SK-N-SH (cell line): ENCODE measurements at regions not wholly inside any gene's neighbourhood (a gene's known extent, or its start where the extent isn't known, plus 50 kb on each side); places are given as distances from the start of the nearest gene placed in this dataset.

ENCODE experiments used
- CTCF ChIA-PET: fragments of 300-600, 350-600 bp; formaldehyde crosslinking; extraction: SDS; loops from one replicate; lab custom pipeline; 2021; lab: Yijun Ruan, JAX
- POLR2A ChIA-PET: fragments of 350-600 bp; sonication (Branson Sonifier 250); formaldehyde crosslinking; extraction: SDS; loops from one replicate; lab custom pipeline; 2020; ENCODE audit warnings: antibody characterized with exemption, inconsistent platforms; lab: Yijun Ruan, JAX
- DNase-seq: peaks from one replicate; pipeline ENCODE4 v3.0.0; 2012
- H2AFZ ChIP-seq: fragments of 200-600 bp; sonication (generic); 2 replicates; pipeline ENCODE4 v1.8.1; 2016; ENCODE audit warnings: antibody characterized with exemption, mild to moderate bottlenecking, low read depth
- H3F3A ChIP-seq: fragments of 200-600 bp; sonication (generic); replicated peaks from 2 replicates; pipeline ENCODE3; 2016; ENCODE audit warnings: antibody characterized with exemption, mild to moderate bottlenecking; ENCODE audit not compliant: insufficient read depth
- H3K27ac ChIP-seq, 2 experiments: fragments of 200-500 bp in 1 of 2; fragments of 200-600 bp in 1 of 2; sonication (Bioruptor generic) in 1 of 2; sonication (generic), shearing (Covaris generic) in 1 of 2; 2 replicates each; pipeline versions ENCODE4 v1.5.1 to v1.6.1; 2014 to 2016; ENCODE audit warnings: low read depth in 2 of 2, inconsistent platforms in 1 of 2, low read length in 1 of 2, mild to moderate bottlenecking in 1 of 2, mixed read lengths in 1 of 2
- H3K27me3 ChIP-seq: fragments of 200-600 bp; sonication (generic), shearing (Covaris generic); 2 replicates; pipeline ENCODE4 v1.6.1; 2016; ENCODE audit warnings: mixed run types; ENCODE audit not compliant: insufficient read depth
- H3K36me3 ChIP-seq, 2 experiments: fragments of 200-500 bp in 1 of 2; fragments of 200-600 bp in 1 of 2; sonication (Bioruptor generic) in 1 of 2; sonication (generic) in 1 of 2; replicated peaks in 1 of 2; 2 replicates each; pipeline versions ENCODE3 to v1.5.1; 2014 to 2016; ENCODE audit warnings: low read length in 1 of 2, mild to moderate bottlenecking in 1 of 2; ENCODE audit not compliant: insufficient read depth in 2 of 2, control insufficient read depth in 1 of 2
- H3K4me1 ChIP-seq, 2 experiments: fragments of 200-500 bp in 1 of 2; fragments of 200-600 bp in 1 of 2; sonication (Bioruptor generic) in 1 of 2; sonication (generic), shearing (Covaris generic) in 1 of 2; 2 replicates each; pipeline versions ENCODE4 v1.5.1 to v1.6.1; 2014 to 2016; ENCODE audit warnings: low read depth in 1 of 2, low read length in 1 of 2, mixed run types in 1 of 2; ENCODE audit not compliant: insufficient read depth in 2 of 2, control insufficient read depth in 1 of 2
- H3K4me2 ChIP-seq: fragments of 200-600 bp; sonication (generic), shearing (Covaris generic); 2 replicates; pipeline ENCODE4 v1.6.1; 2017; ENCODE audit warnings: mixed run types
- H3K4me3 ChIP-seq, 2 experiments: fragments of 200-500 bp in 1 of 2; fragments of 200-600 bp in 1 of 2; sonication (Bioruptor generic) in 1 of 2; sonication (generic), shearing (Covaris generic) in 1 of 2; 2 replicates each; pipeline versions ENCODE4 v1.5.1 to v1.8.1; 2014 to 2016; ENCODE audit warnings: low read depth in 2 of 2, inconsistent platforms in 1 of 2, low read length in 1 of 2, mild to moderate bottlenecking in 1 of 2, mixed read lengths in 1 of 2, moderate library complexity in 1 of 2
- H3K79me2 ChIP-seq: fragments of 200-600 bp; sonication (generic); 2 replicates; pipeline ENCODE4 v1.8.1; 2017; ENCODE audit warnings: mild to moderate bottlenecking; ENCODE audit not compliant: insufficient read depth
- H3K9ac ChIP-seq: fragments of 200-600 bp; sonication (generic); 2 replicates; pipeline ENCODE4 v1.6.1; 2017; ENCODE audit warnings: mixed run types
- H3K9me2 ChIP-seq: fragments of 200-600 bp; sonication (generic); 2 replicates; pipeline ENCODE4 v1.6.1; 2017; ENCODE audit warnings: mixed run types
- H3K9me3 ChIP-seq: fragments of 200-600 bp; sonication (generic); 2 replicates; pipeline ENCODE4 v1.6.1; 2017; ENCODE audit warnings: mixed run types, mild to moderate bottlenecking, moderate library complexity
- H4K20me1 ChIP-seq: fragments of 200-600 bp; sonication (generic); 2 replicates; pipeline ENCODE4 v1.6.1; 2017; ENCODE audit warnings: mild to moderate bottlenecking, mixed run types; ENCODE audit not compliant: insufficient read depth
- ELF1 ChIP-seq: IDR thresholded peaks from 2 replicates; pipeline ENCODE4 v1.4.0; 2012
- EP300 ChIP-seq, 2 experiments: IDR thresholded peaks; 2 replicates each; pipeline versions ENCODE4 v1.4.0 to v1.6.1; 2012; ENCODE audit warnings: borderline replicate concordance in 1 of 2, low read depth in 1 of 2, low read length in 1 of 2
- EZH2phosphoT487 ChIP-seq: fragments of 200-600 bp; sonication (generic); IDR thresholded peaks from 2 replicates; pipeline ENCODE4 v1.6.1; 2017; ENCODE audit warnings: low read depth, mixed run types, mild to moderate bottlenecking, antibody characterized with exemption, moderate library complexity, borderline replicate concordance
- FOSL2 ChIP-seq: IDR thresholded peaks from 2 replicates; pipeline ENCODE4 v1.4.0; 2012; ENCODE audit warnings: low read depth, mild to moderate bottlenecking, moderate library complexity, borderline replicate concordance
- GATA2 ChIP-seq: sonication (generic); formaldehyde crosslinking; IDR thresholded peaks from 2 replicates; pipeline ENCODE4 v1.5.0; 2020; ENCODE audit warnings: mild to moderate bottlenecking, missing genetic modification reagents
- MAX ChIP-seq: IDR thresholded peaks from 2 replicates; pipeline ENCODE4 v1.4.0; 2012; ENCODE audit warnings: low read depth
- MEF2A ChIP-seq: IDR thresholded peaks from 2 replicates; pipeline ENCODE4 v1.4.0; 2012; ENCODE audit warnings: low read depth, borderline replicate concordance
- NRF1 ChIP-seq: IDR thresholded peaks from 2 replicates; pipeline ENCODE4 v1.6.1; 2012; ENCODE audit warnings: low read depth, mild to moderate bottlenecking, low read length
- POLR2AphosphoS5 ChIP-seq: IDR thresholded peaks from 2 replicates; pipeline ENCODE4 v1.6.1; 2012; ENCODE audit warnings: low read depth, low read length
- RAD21 ChIP-seq: IDR thresholded peaks from 2 replicates; pipeline ENCODE4 v1.6.1; 2012; ENCODE audit warnings: mild to moderate bottlenecking, low read length
- RFX5 ChIP-seq: IDR thresholded peaks from 2 replicates; pipeline ENCODE4 v1.6.1; 2012; ENCODE audit warnings: mild to moderate bottlenecking, improper control_type of control experiment, low read length
- TCF12 ChIP-seq: IDR thresholded peaks from 2 replicates; pipeline ENCODE4 v1.4.0; 2012
- WGBS: methylation state at CpG from one replicate; pipeline ENCODE4 v1.1.6; 2017; ENCODE audit warnings: low lambda C conversion rate; 5-methylcytosine and 5-hydroxymethylcytosine counted together

- H3K9me2 ChIP-seq, result peaks cover 15% of the 10 kb centered on the region
- no peaks in the 10 kb centered on the region for H3K79me2 ChIP-seq
- H3K4me1 ChIP-seq, result no peaks in the 10 kb centered on the region
- H2AFZ ChIP-seq, result no peak overlapping the region
- H3K27ac ChIP-seq, result no peak overlapping the region
- H3K27me3 ChIP-seq, result no peaks in the 10 kb centered on the region
- CTCF ChIA-PET, result no interaction called here
- H4K20me1 ChIP-seq, result no peaks in the 10 kb centered on the region
- POLR2A ChIA-PET, result no interaction called here
- H3K36me3 ChIP-seq, result peaks cover 0 to 3% of the 10 kb centered on the region in 2 experiments
- no peak for DNase-seq
- no peak overlapping the region for H3K4me2 ChIP-seq
- TF ChIP-seq RFX5 (no peak), NRF1 (no peak)
- TF ChIP-seq, all 33 proteins: peak for 0
- no peak overlapping the region for H3K9ac ChIP-seq
- WGBS, result 2% methylated on average over 2 of the region's 2 CpGs
- no peaks in the 10 kb centered on the region for H3F3A ChIP-seq
- H3K4me3 ChIP-seq, result no peak overlapping the region
- H3K9me3 ChIP-seq, result peaks cover 20% of the 10 kb centered on the region
Measured at GRCh38 chr7:51827631-51828030, 511.0 kb upstream of the COBL start.

GRCh38 chr7:51824050-51824449, 507.4 kb upstream of the COBL start:
- H3K36me3 ChIP-seq, result no peaks in the 10 kb centered on the region
- no peak overlapping the region for H3K4me2 ChIP-seq
- no peaks in the 10 kb centered on the region; the same call in 1 of the 2 replicates for H3K9me3 ChIP-seq
- H3F3A ChIP-seq, result no peaks in the 10 kb centered on the region
- no peaks in the 10 kb centered on the region for H3K79me2 ChIP-seq
- no peak for TF ChIP-seq GATA2 (CRISPR knock-in tag)
- TF ChIP-seq MEF2A, result no peak
- no peak for TF ChIP-seq FOSL2
- TF ChIP-seq TCF12, result no peak
- H3K9me2 ChIP-seq, result peaks cover 6% of the 10 kb centered on the region; the same call in 1 of the 2 replicates
- ChIA-PET CTCF (no interaction called here), POLR2A (no interaction called here)
- 33% methylated on average over 7 of the region's 7 CpGs for WGBS
- H3K27me3 ChIP-seq, result no peaks in the 10 kb centered on the region
- no peak overlapping the region for H2AFZ ChIP-seq
- no peak for DNase-seq
- H3K9ac ChIP-seq, result no peak overlapping the region
- no peaks in the 10 kb centered on the region for H4K20me1 ChIP-seq
- H3K4me3 ChIP-seq, result no peak overlapping the region
- no peak overlapping the region for H3K27ac ChIP-seq
- no peaks in the 10 kb centered on the region for H3K4me1 ChIP-seq

GRCh38 chr7:51823437-51823836, 506.8 kb upstream of the COBL start:
- Histone ChIP-seq H3K27ac (no peak overlapping the region), H3K9ac (no peak overlapping the region), H3K79me2 (no peaks in the 10 kb centered on the region), H3K4me2 (no peak overlapping the region), H4K20me1 (no peaks in the 10 kb centered on the region), H3K4me3 (no peak overlapping the region), H3K9me3 (no peaks in the 10 kb centered on the region; the same call in 1 of the 2 replicates), H3K9me2 (peaks cover 2% of the 10 kb centered on the region; the same call in 1 of the 2 replicates), H3K4me1 (no peaks in the 10 kb centered on the region), H2AFZ (no peak overlapping the region), H3K27me3 (no peaks in the 10 kb centered on the region), H3F3A (no peaks in the 10 kb centered on the region), H3K36me3 (no peaks in the 10 kb centered on the region)
- TF ChIP-seq POLR2AphosphoS5 (no peak), EZH2phosphoT487 (no peak), ELF1 (no peak), RAD21 (no peak), MAX (no peak), TCF12 (no peak), EP300 (IDR thresholded peaks at IDR 0.05; ENCODE audit: borderline replicate concordance in 1 of 2, low read depth in 1 of 2, low read length in 1 of 2) (no peak)
- CTCF ChIA-PET, result no interaction called here
- 15% methylated on average over 3 of the region's 3 CpGs for WGBS
- no peak for DNase-seq
- POLR2A ChIA-PET, result no interaction called here
